SK-N-SH (cell line): ENCODE measurements at regions not wholly inside any gene's neighbourhood (a gene's known extent, or its start where the extent isn't known, plus 50 kb on each side); places are given as distances from the start of the nearest gene placed in this dataset.

Source experiments
- CTCF ChIA-PET: fragments of 300-600, 350-600 bp; formaldehyde crosslinking; extraction: SDS; loops from one replicate; lab custom pipeline; 2021; lab: Yijun Ruan, JAX
- POLR2A ChIA-PET: fragments of 350-600 bp; sonication (Branson Sonifier 250); formaldehyde crosslinking; extraction: SDS; loops from one replicate; lab custom pipeline; 2020; ENCODE audit warnings: antibody characterized with exemption, inconsistent platforms; lab: Yijun Ruan, JAX
- DNase-seq: peaks from one replicate; pipeline ENCODE4 v3.0.0; 2012
- H2AFZ ChIP-seq: fragments of 200-600 bp; sonication (generic); 2 replicates; pipeline ENCODE4 v1.8.1; 2016; ENCODE audit warnings: antibody characterized with exemption, mild to moderate bottlenecking, low read depth
- H3F3A ChIP-seq: fragments of 200-600 bp; sonication (generic); replicated peaks from 2 replicates; pipeline ENCODE3; 2016; ENCODE audit warnings: antibody characterized with exemption, mild to moderate bottlenecking; ENCODE audit not compliant: insufficient read depth
- H3K27ac ChIP-seq, 2 experiments: fragments of 200-500 bp in 1 of 2; fragments of 200-600 bp in 1 of 2; sonication (Bioruptor generic) in 1 of 2; sonication (generic), shearing (Covaris generic) in 1 of 2; 2 replicates each; pipeline versions ENCODE4 v1.5.1 to v1.6.1; 2014 to 2016; ENCODE audit warnings: low read depth in 2 of 2, inconsistent platforms in 1 of 2, low read length in 1 of 2, mild to moderate bottlenecking in 1 of 2, mixed read lengths in 1 of 2
- H3K27me3 ChIP-seq: fragments of 200-600 bp; sonication (generic), shearing (Covaris generic); 2 replicates; pipeline ENCODE4 v1.6.1; 2016; ENCODE audit warnings: mixed run types; ENCODE audit not compliant: insufficient read depth
- H3K36me3 ChIP-seq, 2 experiments: fragments of 200-500 bp in 1 of 2; fragments of 200-600 bp in 1 of 2; sonication (Bioruptor generic) in 1 of 2; sonication (generic) in 1 of 2; replicated peaks in 1 of 2; 2 replicates each; pipeline versions ENCODE3 to v1.5.1; 2014 to 2016; ENCODE audit warnings: low read length in 1 of 2, mild to moderate bottlenecking in 1 of 2; ENCODE audit not compliant: insufficient read depth in 2 of 2, control insufficient read depth in 1 of 2
- H3K4me1 ChIP-seq, 2 experiments: fragments of 200-500 bp in 1 of 2; fragments of 200-600 bp in 1 of 2; sonication (Bioruptor generic) in 1 of 2; sonication (generic), shearing (Covaris generic) in 1 of 2; 2 replicates each; pipeline versions ENCODE4 v1.5.1 to v1.6.1; 2014 to 2016; ENCODE audit warnings: low read depth in 1 of 2, low read length in 1 of 2, mixed run types in 1 of 2; ENCODE audit not compliant: insufficient read depth in 2 of 2, control insufficient read depth in 1 of 2
- H3K4me2 ChIP-seq: fragments of 200-600 bp; sonication (generic), shearing (Covaris generic); 2 replicates; pipeline ENCODE4 v1.6.1; 2017; ENCODE audit warnings: mixed run types
- H3K4me3 ChIP-seq, 2 experiments: fragments of 200-500 bp in 1 of 2; fragments of 200-600 bp in 1 of 2; sonication (Bioruptor generic) in 1 of 2; sonication (generic), shearing (Covaris generic) in 1 of 2; 2 replicates each; pipeline versions ENCODE4 v1.5.1 to v1.8.1; 2014 to 2016; ENCODE audit warnings: low read depth in 2 of 2, inconsistent platforms in 1 of 2, low read length in 1 of 2, mild to moderate bottlenecking in 1 of 2, mixed read lengths in 1 of 2, moderate library complexity in 1 of 2
- H3K79me2 ChIP-seq: fragments of 200-600 bp; sonication (generic); 2 replicates; pipeline ENCODE4 v1.8.1; 2017; ENCODE audit warnings: mild to moderate bottlenecking; ENCODE audit not compliant: insufficient read depth
- H3K9ac ChIP-seq: fragments of 200-600 bp; sonication (generic); 2 replicates; pipeline ENCODE4 v1.6.1; 2017; ENCODE audit warnings: mixed run types
- H3K9me2 ChIP-seq: fragments of 200-600 bp; sonication (generic); 2 replicates; pipeline ENCODE4 v1.6.1; 2017; ENCODE audit warnings: mixed run types
- H3K9me3 ChIP-seq: fragments of 200-600 bp; sonication (generic); 2 replicates; pipeline ENCODE4 v1.6.1; 2017; ENCODE audit warnings: mixed run types, mild to moderate bottlenecking, moderate library complexity
- H4K20me1 ChIP-seq: fragments of 200-600 bp; sonication (generic); 2 replicates; pipeline ENCODE4 v1.6.1; 2017; ENCODE audit warnings: mild to moderate bottlenecking, mixed run types; ENCODE audit not compliant: insufficient read depth
- EP300 ChIP-seq, 2 experiments: IDR thresholded peaks; 2 replicates each; pipeline versions ENCODE4 v1.4.0 to v1.6.1; 2012; ENCODE audit warnings: borderline replicate concordance in 1 of 2, low read depth in 1 of 2, low read length in 1 of 2
- FOXM1 ChIP-seq: IDR thresholded peaks from 2 replicates; pipeline ENCODE4 v1.4.0; 2012; ENCODE audit warnings: low read depth, mild to moderate bottlenecking
- GABPA ChIP-seq: IDR thresholded peaks from 2 replicates; pipeline ENCODE4 v1.4.0; 2012; ENCODE audit warnings: low read depth, mild to moderate bottlenecking
- GATA2 ChIP-seq: sonication (generic); formaldehyde crosslinking; IDR thresholded peaks from 2 replicates; pipeline ENCODE4 v1.5.0; 2020; ENCODE audit warnings: mild to moderate bottlenecking, missing genetic modification reagents
- MXI1 ChIP-seq: IDR thresholded peaks from 2 replicates; pipeline ENCODE4 v1.6.1; 2012; ENCODE audit warnings: mild to moderate bottlenecking, low read depth, low read length, improper control_type of control experiment
- POLR2AphosphoS5 ChIP-seq: IDR thresholded peaks from 2 replicates; pipeline ENCODE4 v1.6.1; 2012; ENCODE audit warnings: low read depth, low read length
- RFX5 ChIP-seq: IDR thresholded peaks from 2 replicates; pipeline ENCODE4 v1.6.1; 2012; ENCODE audit warnings: mild to moderate bottlenecking, improper control_type of control experiment, low read length
- SIN3A ChIP-seq: IDR thresholded peaks from 2 replicates; pipeline ENCODE4 v1.6.1; 2012; ENCODE audit warnings: low read depth, mild to moderate bottlenecking, low read length, moderate library complexity, borderline replicate concordance
- SMC3 ChIP-seq: IDR thresholded peaks from 2 replicates; pipeline ENCODE4 v1.6.1; 2012; ENCODE audit warnings: low read depth, low read length, improper control_type of control experiment
- TAF1 ChIP-seq: IDR thresholded peaks from 2 replicates; pipeline ENCODE4 v1.6.1; 2012; ENCODE audit warnings: low read depth, mild to moderate bottlenecking, low read length, moderate library complexity, borderline replicate concordance
- TCF12 ChIP-seq: IDR thresholded peaks from 2 replicates; pipeline ENCODE4 v1.4.0; 2012
- TEAD4 ChIP-seq: IDR thresholded peaks from 2 replicates; pipeline ENCODE4 v1.4.0; 2012; ENCODE audit warnings: mild to moderate bottlenecking, borderline replicate concordance; ENCODE audit not compliant: insufficient read depth
- WGBS: methylation state at CpG from one replicate; pipeline ENCODE4 v1.1.6; 2017; ENCODE audit warnings: low lambda C conversion rate; 5-methylcytosine and 5-hydroxymethylcytosine counted together
- TF ChIP-seq, protein P1 (sequence below): IDR thresholded peaks from 2 replicates; pipeline ENCODE4; 2012
- TF ChIP-seq, protein P2 (sequence below): fragments of 200-600 bp; sonication (generic); IDR thresholded peaks from 2 replicates; pipeline ENCODE4 v1.6.1; 2017; ENCODE audit warnings: antibody characterized with exemption, mild to moderate bottlenecking, moderate library complexity
- TF ChIP-seq, protein P3 (sequence below): IDR thresholded peaks from 2 replicates; pipeline ENCODE4 v1.4.0; 2012; ENCODE audit warnings: low read depth, borderline replicate concordance
- TF ChIP-seq, protein P4 (sequence below): IDR thresholded peaks from 2 replicates; pipeline ENCODE4 v1.4.0; 2012; ENCODE audit warnings: low read depth
- TF ChIP-seq, protein P5 (sequence below): fragments of 150-350 bp; IDR thresholded peaks from 2 replicates; pipeline ENCODE4 v1.6.1; 2016; ENCODE audit warnings: mild to moderate bottlenecking, low read depth, low read length

DNA sequence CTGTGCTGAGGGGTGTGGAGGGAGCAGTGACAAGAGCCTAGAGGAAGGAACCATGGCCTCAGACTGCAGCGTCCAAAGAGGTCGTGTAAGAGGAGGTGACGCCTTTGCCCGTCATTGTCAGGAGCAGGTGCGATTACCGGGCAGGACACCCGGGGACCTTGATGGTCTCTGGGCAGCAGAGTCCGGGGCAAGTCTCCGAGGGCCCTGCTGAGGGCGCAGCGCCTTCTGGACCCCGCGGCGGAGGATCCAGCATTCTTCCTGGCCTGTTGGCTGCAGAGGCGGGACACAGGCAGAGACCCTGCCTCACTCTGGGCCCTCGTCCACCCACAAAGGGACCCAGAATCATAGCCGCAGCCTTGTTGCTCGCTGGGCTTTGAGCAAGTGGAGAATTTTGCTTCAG, 1168.8 kb downstream of the BRD1 start:
- Histone ChIP-seq H3K9me3 (no peaks in the 10 kb centered on the region), H3K27me3 (no peaks in the 10 kb centered on the region), H3K9me2 (no peaks in the 10 kb centered on the region), H4K20me1 (no peaks in the 10 kb centered on the region), H3K4me3 (no peak overlapping the region), H3K79me2 (no peaks in the 10 kb centered on the region), H3K9ac (no peak overlapping the region)
- CTCF ChIA-PET = no interaction called here
- 48% methylated on average over 4 of the region's 18 CpGs for WGBS
- POLR2A ChIA-PET = no interaction called here
- TF ChIP-seq, protein P1, sequence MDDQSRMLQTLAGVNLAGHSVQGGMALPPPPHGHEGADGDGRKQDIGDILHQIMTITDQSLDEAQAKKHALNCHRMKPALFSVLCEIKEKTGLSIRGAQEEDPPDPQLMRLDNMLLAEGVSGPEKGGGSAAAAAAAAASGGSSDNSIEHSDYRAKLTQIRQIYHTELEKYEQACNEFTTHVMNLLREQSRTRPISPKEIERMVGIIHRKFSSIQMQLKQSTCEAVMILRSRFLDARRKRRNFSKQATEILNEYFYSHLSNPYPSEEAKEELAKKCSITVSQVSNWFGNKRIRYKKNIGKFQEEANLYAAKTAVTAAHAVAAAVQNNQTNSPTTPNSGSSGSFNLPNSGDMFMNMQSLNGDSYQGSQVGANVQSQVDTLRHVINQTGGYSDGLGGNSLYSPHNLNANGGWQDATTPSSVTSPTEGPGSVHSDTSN = no peak
- TF ChIP-seq MXI1 (no peak), GABPA (no peak), TEAD4 (no peak), SMC3 (no peak), TAF1 (no peak), EP300 (IDR thresholded peaks at IDR 0.05; ENCODE audit: borderline replicate concordance in 1 of 2, low read depth in 1 of 2, low read length in 1 of 2) (no peak), POLR2AphosphoS5 (no peak)
- TF ChIP-seq, protein P2, sequence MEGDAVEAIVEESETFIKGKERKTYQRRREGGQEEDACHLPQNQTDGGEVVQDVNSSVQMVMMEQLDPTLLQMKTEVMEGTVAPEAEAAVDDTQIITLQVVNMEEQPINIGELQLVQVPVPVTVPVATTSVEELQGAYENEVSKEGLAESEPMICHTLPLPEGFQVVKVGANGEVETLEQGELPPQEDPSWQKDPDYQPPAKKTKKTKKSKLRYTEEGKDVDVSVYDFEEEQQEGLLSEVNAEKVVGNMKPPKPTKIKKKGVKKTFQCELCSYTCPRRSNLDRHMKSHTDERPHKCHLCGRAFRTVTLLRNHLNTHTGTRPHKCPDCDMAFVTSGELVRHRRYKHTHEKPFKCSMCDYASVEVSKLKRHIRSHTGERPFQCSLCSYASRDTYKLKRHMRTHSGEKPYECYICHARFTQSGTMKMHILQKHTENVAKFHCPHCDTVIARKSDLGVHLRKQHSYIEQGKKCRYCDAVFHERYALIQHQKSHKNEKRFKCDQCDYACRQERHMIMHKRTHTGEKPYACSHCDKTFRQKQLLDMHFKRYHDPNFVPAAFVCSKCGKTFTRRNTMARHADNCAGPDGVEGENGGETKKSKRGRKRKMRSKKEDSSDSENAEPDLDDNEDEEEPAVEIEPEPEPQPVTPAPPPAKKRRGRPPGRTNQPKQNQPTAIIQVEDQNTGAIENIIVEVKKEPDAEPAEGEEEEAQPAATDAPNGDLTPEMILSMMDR = no peak
- TF ChIP-seq, protein P3, sequence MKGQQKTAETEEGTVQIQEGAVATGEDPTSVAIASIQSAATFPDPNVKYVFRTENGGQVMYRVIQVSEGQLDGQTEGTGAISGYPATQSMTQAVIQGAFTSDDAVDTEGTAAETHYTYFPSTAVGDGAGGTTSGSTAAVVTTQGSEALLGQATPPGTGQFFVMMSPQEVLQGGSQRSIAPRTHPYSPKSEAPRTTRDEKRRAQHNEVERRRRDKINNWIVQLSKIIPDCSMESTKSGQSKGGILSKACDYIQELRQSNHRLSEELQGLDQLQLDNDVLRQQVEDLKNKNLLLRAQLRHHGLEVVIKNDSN = no peak
- TF ChIP-seq, protein P4, sequence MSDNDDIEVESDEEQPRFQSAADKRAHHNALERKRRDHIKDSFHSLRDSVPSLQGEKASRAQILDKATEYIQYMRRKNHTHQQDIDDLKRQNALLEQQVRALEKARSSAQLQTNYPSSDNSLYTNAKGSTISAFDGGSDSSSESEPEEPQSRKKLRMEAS = no peak
- TF ChIP-seq, all 33 proteins: peak for 0
- Histone ChIP-seq H3F3A (no peaks in the 10 kb centered on the region), H3K4me1 (peaks cover 0 to 3% of the 10 kb centered on the region in 2 experiments; a peak in 1 of 4 replicates), H3K4me2 (no peak overlapping the region), H3K36me3 (no peaks in the 10 kb centered on the region), H3K27ac (no peak overlapping the region), H2AFZ (no peak overlapping the region)
- DNase-seq = no peak

DNA sequence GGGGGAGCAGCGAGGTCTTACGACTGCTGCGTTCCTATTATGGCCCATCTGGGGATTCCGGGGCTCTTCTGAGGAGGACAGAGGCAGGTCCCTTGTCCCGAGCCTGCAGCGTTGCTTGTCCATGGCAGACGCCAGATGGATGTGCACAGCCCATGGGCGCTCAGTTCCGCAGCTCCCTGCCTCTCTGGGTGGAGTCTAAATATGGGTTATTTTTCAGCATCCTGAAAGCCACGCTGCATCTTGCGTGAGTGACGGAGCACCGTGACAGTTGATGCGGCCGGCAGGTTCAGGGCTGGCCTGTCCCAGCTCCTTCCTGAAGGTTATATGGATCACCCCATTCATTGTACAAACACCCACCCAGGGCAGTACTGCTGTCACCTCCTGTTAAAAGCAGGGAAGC, 1169.4 kb downstream of the BRD1 start:
- TF ChIP-seq, protein P3 = no peak
- TF ChIP-seq SMC3 (no peak), FOXM1 (no peak), TCF12 (no peak), GATA2 (no peak), SIN3A (no peak), RFX5 (no peak), POLR2AphosphoS5 (no peak), GABPA (no peak)
- TF ChIP-seq, protein P1 = no peak
- TF ChIP-seq, protein P5, sequence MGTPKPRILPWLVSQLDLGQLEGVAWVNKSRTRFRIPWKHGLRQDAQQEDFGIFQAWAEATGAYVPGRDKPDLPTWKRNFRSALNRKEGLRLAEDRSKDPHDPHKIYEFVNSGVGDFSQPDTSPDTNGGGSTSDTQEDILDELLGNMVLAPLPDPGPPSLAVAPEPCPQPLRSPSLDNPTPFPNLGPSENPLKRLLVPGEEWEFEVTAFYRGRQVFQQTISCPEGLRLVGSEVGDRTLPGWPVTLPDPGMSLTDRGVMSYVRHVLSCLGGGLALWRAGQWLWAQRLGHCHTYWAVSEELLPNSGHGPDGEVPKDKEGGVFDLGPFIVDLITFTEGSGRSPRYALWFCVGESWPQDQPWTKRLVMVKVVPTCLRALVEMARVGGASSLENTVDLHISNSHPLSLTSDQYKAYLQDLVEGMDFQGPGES = no peak
- TF ChIP-seq, protein P2 = no peak
- no peak overlapping the region for H3K9ac ChIP-seq
- H3K9me2 ChIP-seq = no peaks in the 10 kb centered on the region
- peaks cover 0 to 3% of the 10 kb centered on the region in 2 experiments; a peak in 1 of 4 replicates for H3K4me1 ChIP-seq
- 45% methylated on average over 14 of the region's 15 CpGs for WGBS
- H2AFZ ChIP-seq = no peak overlapping the region
- H3F3A ChIP-seq = no peaks in the 10 kb centered on the region
- DNase-seq = no peak
- no peaks in the 10 kb centered on the region for H4K20me1 ChIP-seq
- no peaks in the 10 kb centered on the region for H3K36me3 ChIP-seq
- H3K27ac ChIP-seq = no peak overlapping the region
- ChIA-PET CTCF (no interaction called here), POLR2A (no interaction called here)
- no peaks in the 10 kb centered on the region for H3K27me3 ChIP-seq
- no peaks in the 10 kb centered on the region for H3K79me2 ChIP-seq
- no peak overlapping the region for H3K4me2 ChIP-seq
- no peaks in the 10 kb centered on the region for H3K9me3 ChIP-seq
- no peak overlapping the region for H3K4me3 ChIP-seq
